ENCODE measurements at regions not wholly inside any gene's neighbourhood (a gene's known extent, or its start where the extent isn't known, plus 50 kb on each side); places are given as distances from the start of the nearest gene placed in this dataset.

- peaks cover 0 to 4% (median 0%) of the 10 kb centered on the region in 4 donors for H3K4me1 ChIP-seq
- no peak for DNase-seq (ENCODE audit: low spot score in 2 of 2)
- no peak overlapping the region for H3K27ac ChIP-seq
- 96% methylated on average over 4 of the region's 4 CpGs for WGBS, 2 donors
- no peaks in the 10 kb centered on the region for H3K36me3 ChIP-seq
- no peaks in the 10 kb centered on the region for H3K9me3 ChIP-seq
- H3K4me3 ChIP-seq = no peak overlapping the region
- H3K27me3 ChIP-seq = no peaks in the 10 kb centered on the region
- TF ChIP-seq EP300 (IDR thresholded peaks at IDR 0.05) = no peak
- TF ChIP-seq, protein P1, sequence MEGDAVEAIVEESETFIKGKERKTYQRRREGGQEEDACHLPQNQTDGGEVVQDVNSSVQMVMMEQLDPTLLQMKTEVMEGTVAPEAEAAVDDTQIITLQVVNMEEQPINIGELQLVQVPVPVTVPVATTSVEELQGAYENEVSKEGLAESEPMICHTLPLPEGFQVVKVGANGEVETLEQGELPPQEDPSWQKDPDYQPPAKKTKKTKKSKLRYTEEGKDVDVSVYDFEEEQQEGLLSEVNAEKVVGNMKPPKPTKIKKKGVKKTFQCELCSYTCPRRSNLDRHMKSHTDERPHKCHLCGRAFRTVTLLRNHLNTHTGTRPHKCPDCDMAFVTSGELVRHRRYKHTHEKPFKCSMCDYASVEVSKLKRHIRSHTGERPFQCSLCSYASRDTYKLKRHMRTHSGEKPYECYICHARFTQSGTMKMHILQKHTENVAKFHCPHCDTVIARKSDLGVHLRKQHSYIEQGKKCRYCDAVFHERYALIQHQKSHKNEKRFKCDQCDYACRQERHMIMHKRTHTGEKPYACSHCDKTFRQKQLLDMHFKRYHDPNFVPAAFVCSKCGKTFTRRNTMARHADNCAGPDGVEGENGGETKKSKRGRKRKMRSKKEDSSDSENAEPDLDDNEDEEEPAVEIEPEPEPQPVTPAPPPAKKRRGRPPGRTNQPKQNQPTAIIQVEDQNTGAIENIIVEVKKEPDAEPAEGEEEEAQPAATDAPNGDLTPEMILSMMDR (IDR thresholded peaks at IDR 0.05) = no peak
Measured at GRCh38 chr4:124480061-124480460, 232.5 kb downstream of the ANKRD50 start.

- no peaks in the 10 kb centered on the region for H3K27me3 ChIP-seq
- TF ChIP-seq, protein P1 (IDR thresholded peaks at IDR 0.05) = no peak
- TF ChIP-seq EP300 (IDR thresholded peaks at IDR 0.05) (no peak), POLR2A (IDR thresholded peaks at IDR 0.05) (no peak)
- H3K4me1 ChIP-seq = peaks cover 0 to 4% (median 0%) of the 10 kb centered on the region in 4 donors
- H3K9me3 ChIP-seq = no peaks in the 10 kb centered on the region
- 89 to 93% methylated on average over 3 of the region's 3 CpGs for WGBS, 2 donors
- H3K36me3 ChIP-seq = no peaks in the 10 kb centered on the region
- DNase-seq (ENCODE audit: low spot score in 2 of 2) = no peak
- no peak overlapping the region for H3K27ac ChIP-seq
- no peak overlapping the region for H3K4me3 ChIP-seq
Measured at GRCh38 chr4:124481123-124481522, 231.4 kb downstream of the ANKRD50 start.

GRCh38 chr4:124483048-124483906, 229.3 kb downstream of the ANKRD50 start:
- no peak overlapping the region for H3K4me3 ChIP-seq
- no peak overlapping the region for H3K27ac ChIP-seq
- H3K27me3 ChIP-seq = no peaks in the 10 kb centered on the region
- no peaks in the 10 kb centered on the region for H3K9me3 ChIP-seq
- H3K36me3 ChIP-seq = no peaks in the 10 kb centered on the region
- DNase-seq (ENCODE audit: low spot score in 2 of 2) = no peak
- WGBS, 2 donors = 52 to 57% methylated on average over 6 of the region's 6 CpGs
- TF ChIP-seq EP300 (IDR thresholded peaks at IDR 0.05) = no peak
- TF ChIP-seq, protein P1 (IDR thresholded peaks at IDR 0.05) = no peak
- peaks cover 0 to 4% (median 2%) of the 10 kb centered on the region in 4 donors for H3K4me1 ChIP-seq

GRCh38 chr4:124484008-124484407, 228.5 kb downstream of the ANKRD50 start:
- no peak for DNase-seq (ENCODE audit: low spot score in 2 of 2)
- Histone ChIP-seq H3K27me3 (no peaks in the 10 kb centered on the region), H3K27ac (no peak overlapping the region), H3K4me1 (peaks cover 0 to 3% (median 0%) of the 10 kb centered on the region in 4 donors), H3K9me3 (no peaks in the 10 kb centered on the region), H3K36me3 (no peaks in the 10 kb centered on the region), H3K4me3 (no peak overlapping the region)
- TF ChIP-seq, protein P1 (IDR thresholded peaks at IDR 0.05) = no peak
- TF ChIP-seq POLR2A (IDR thresholded peaks at IDR 0.05) (no peak), EP300 (IDR thresholded peaks at IDR 0.05) (no peak)

DNA sequence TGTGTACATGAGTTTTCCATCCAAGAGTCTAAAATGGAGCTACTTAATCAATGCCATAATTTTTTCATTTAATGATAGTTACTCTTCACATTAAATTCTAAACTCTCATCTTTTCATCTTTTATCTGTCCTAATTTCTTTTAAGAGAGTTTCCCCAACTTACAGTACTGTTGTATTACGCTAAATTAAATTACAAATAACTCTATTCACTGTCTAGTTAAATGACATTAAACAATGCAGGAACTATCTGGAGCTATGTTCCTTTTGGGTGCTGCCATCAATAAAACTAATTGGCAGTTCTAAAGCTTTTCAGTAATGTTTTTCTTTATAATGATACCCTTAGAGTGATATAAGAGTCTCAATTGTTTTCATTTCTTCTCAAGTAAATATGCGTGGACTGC, 227.6 kb downstream of the ANKRD50 start:
- H3K4me3 ChIP-seq = no peak overlapping the region
- H3K36me3 ChIP-seq = no peaks in the 10 kb centered on the region
- H3K9me3 ChIP-seq = no peaks in the 10 kb centered on the region
- TF ChIP-seq, protein P1 (IDR thresholded peaks at IDR 0.05) = no peak
- no peak for TF ChIP-seq POLR2A (IDR thresholded peaks at IDR 0.05)
- no peak for TF ChIP-seq EP300 (IDR thresholded peaks at IDR 0.05)
- no peaks in the 10 kb centered on the region for H3K27me3 ChIP-seq
- WGBS, 2 donors = 80 to 83% methylated on average over 2 of the region's 2 CpGs
- DNase-seq (ENCODE audit: low spot score in 2 of 2) = no peak
- H3K4me1 ChIP-seq = peaks cover 0 to 3% (median 0%) of the 10 kb centered on the region in 4 donors
- no peak overlapping the region for H3K27ac ChIP-seq
